ENCODE measurements at regions not wholly inside any gene's neighbourhood (a gene's known extent, or its start where the extent isn't known, plus 50 kb on each side); places are given as distances from the start of the nearest gene placed in this dataset.

GRCh38 chr6:137781639-137782038 is 85.4 kb upstream of the TNFAIP3 start:
- intact Hi-C loops (cut with micrococcal nuclease) (no loop called here), in situ Hi-C loops (cut with MboI; ENCODE audit: low sequenced_read_pairs) (no loop called here), dilution Hi-C loops (cut with HindIII; ENCODE audit: low sequenced_read_pairs, unreplicated experiment) (no loop called here)
- H3K56ac ChIP-seq (ENCODE audit: extremely low read depth, insufficient read depth, low read length) = no peak overlapping the region
- no peaks in the 10 kb centered on the region for H3K27me3 ChIP-seq (ENCODE audit: control insufficient read depth, insufficient read depth, low read length)
- no peak overlapping the region for H3K23ac ChIP-seq (ENCODE audit: low read depth, low read length)
- no peak overlapping the region; the same call in 1 of the 2 replicates for H3K4ac ChIP-seq (ENCODE audit: low read depth, low read length)
- peaks cover 18% of the 10 kb centered on the region for H3K4me1 ChIP-seq (ENCODE audit: control insufficient read depth, insufficient read depth, low read length)
- no peaks in the 10 kb centered on the region for H3K9me3 ChIP-seq (ENCODE audit: control insufficient read depth, insufficient read depth, low read length)
- no peak overlapping the region for H3K4me3 ChIP-seq (ENCODE audit: insufficient read depth, low read depth, low read length)
- H2BK15ac ChIP-seq (ENCODE audit: low read depth, low read length) = peak overlapping the region; percentile 81; the same call in 2 of the 3 replicates
- no peak overlapping the region for H3K27ac ChIP-seq (ENCODE audit: insufficient read depth, low read length)
- DNase-seq = no peak
- H4K91ac ChIP-seq (ENCODE audit: insufficient read depth, low read depth, low read length) = 0 out of 2 replicates have a peak overlapping the region, but pooled peaks have one; percentile 4
- H2BK5ac ChIP-seq (ENCODE audit: low read depth, low read length, poor library complexity, severe bottlenecking) = no peak overlapping the region
- no peak overlapping the region for H2AK9ac ChIP-seq (replicated peaks; ENCODE audit: low read depth, low read length, poor library complexity)
- H3K14ac ChIP-seq (replicated peaks; ENCODE audit: low read depth, low read length) = no peak overlapping the region
- H3K9me1 ChIP-seq (ENCODE audit: insufficient read depth, low read length) = peaks cover 6% of the 10 kb centered on the region; the same call in 1 of the 2 replicates
- H4K20me1 ChIP-seq (ENCODE audit: insufficient read depth, low read length) = no peaks in the 10 kb centered on the region
- no peaks in the 10 kb centered on the region for H3K36me3 ChIP-seq (ENCODE audit: control insufficient read depth, insufficient read depth, low read length)
- H2AFZ ChIP-seq (replicated peaks; ENCODE audit: low read length, poor library complexity) = no peak overlapping the region
- 0 out of 2 replicates have a peak overlapping the region, but pooled peaks have one; percentile 78 for H2BK120ac ChIP-seq (ENCODE audit: low read depth, low read length)
- peak overlapping the region; percentile 9 to 87; a peak in 2 of 4 replicates for H4K8ac ChIP-seq (ENCODE audit: low read depth in 2 of 2, low read length in 2 of 2)
- no peak overlapping the region for H4K5ac ChIP-seq (ENCODE audit: low read depth, low read length)
- no TSS peak for BruUV-seq (replicated peaks)
- no peaks in the 10 kb centered on the region for H3K79me1 ChIP-seq (ENCODE audit: low read depth in 1 of 2, low read length in 2 of 2)
- H2AK5ac ChIP-seq (ENCODE audit: low read depth, low read length) = no peak overlapping the region
- H3K4me2 ChIP-seq (ENCODE audit: low read depth, low read length) = no peak overlapping the region
- ChIA-PET POLR2A (ENCODE audit: unreplicated experiment) (no interaction called here), CTCF (interaction anchor here (0.6 to 1.1 kb wide), 2 partner anchors 14 to 18 kb away, joined by 3 to 8 read pairs; no protein-coding TSS in a partner anchor)
- no peak for TF ChIP-seq MAFK (IDR thresholded peaks at IDR 0.05; ENCODE audit: low read depth, low read length)
- TF ChIP-seq CEBPB (IDR thresholded peaks at IDR 0.05; ENCODE audit: low read depth, low read length) = no peak
- no peak for TF ChIP-seq ELK1 (IDR thresholded peaks at IDR 0.05; ENCODE audit: borderline replicate concordance, low read depth, low read length)
- 100% methylated on average over 1 of the region's 3 CpGs; no CpG with 5 or more reads in 1 of the 2 experiments for WGBS, 2 experiments (ENCODE audit: extremely low coverage in 2 of 2, insufficient read length in 1 of 2)
- no peak overlapping the region; the same call in 1 of the 2 replicates for H3K18ac ChIP-seq (ENCODE audit: low read depth, low read length)
- H3K9ac ChIP-seq (ENCODE audit: low read depth, low read length) = no peak overlapping the region
- H2BK20ac ChIP-seq (ENCODE audit: low read depth, low read length) = no peak overlapping the region
- ATAC-seq (ENCODE audit: low read depth) = no peak
